Cardiac muscle cell (in vitro differentiated cells and primary cell): ENCODE measurements at regions not wholly inside any gene's neighbourhood (a gene's known extent, or its start where the extent isn't known, plus 50 kb on each side); places are given as distances from the start of the nearest gene placed in this dataset.

Experiments
- DNase-seq, 2 donors: peaks; one replicate each; pipeline versions ENCODE4 v3.0.0 to v3.0.0-alpha.2; 2010 to 2017; ENCODE audit warnings: low read depth in 1 of 2, low spot score in 1 of 2
- H3K27ac ChIP-seq: fragments of 200-600 bp; sonication (generic); 2 replicates; pipeline ENCODE4 v1.5.1; 2016
- H3K27me3 ChIP-seq: fragments of 200-600 bp; sonication (generic); 2 replicates; pipeline ENCODE4 v1.6.0; 2016; ENCODE audit warnings: control low read depth
- H3K36me3 ChIP-seq: fragments of 200-600 bp; sonication (generic); 2 replicates; pipeline ENCODE4 v1.5.1; 2016; ENCODE audit warnings: control low read depth
- H3K4me1 ChIP-seq: fragments of 200-600 bp; sonication (generic); 2 replicates; pipeline ENCODE4 v1.8.1; 2017; ENCODE audit warnings: low read depth, mild to moderate bottlenecking, mixed run types
- H3K4me3 ChIP-seq: fragments of 200-600 bp; sonication (generic); 2 replicates; pipeline ENCODE4 v1.5.1; 2016; ENCODE audit warnings: mild to moderate bottlenecking
- H3K9me3 ChIP-seq: fragments of 200-600 bp; sonication (generic); 2 replicates; pipeline ENCODE4 v1.5.1; 2017; ENCODE audit warnings: low read depth, mild to moderate bottlenecking, control low read depth
- TF ChIP-seq, protein P1 (sequence below): IDR thresholded peaks from 2 replicates; pipeline ENCODE4 v1.5.1; 2012; ENCODE audit warnings: low read depth, mild to moderate bottlenecking, low read length

GRCh38 chr6:1113916-1114540, 197.9 kb upstream of the FOXQ1 start:
- H3K36me3 ChIP-seq = no peaks in the 10 kb centered on the region
- H3K27ac ChIP-seq = no peak overlapping the region
- H3K4me3 ChIP-seq = no peak overlapping the region
- H3K9me3 ChIP-seq = no peaks in the 10 kb centered on the region
- H3K27me3 ChIP-seq = no peaks in the 10 kb centered on the region
- H3K4me1 ChIP-seq = no peaks in the 10 kb centered on the region
- TF ChIP-seq, protein P1, sequence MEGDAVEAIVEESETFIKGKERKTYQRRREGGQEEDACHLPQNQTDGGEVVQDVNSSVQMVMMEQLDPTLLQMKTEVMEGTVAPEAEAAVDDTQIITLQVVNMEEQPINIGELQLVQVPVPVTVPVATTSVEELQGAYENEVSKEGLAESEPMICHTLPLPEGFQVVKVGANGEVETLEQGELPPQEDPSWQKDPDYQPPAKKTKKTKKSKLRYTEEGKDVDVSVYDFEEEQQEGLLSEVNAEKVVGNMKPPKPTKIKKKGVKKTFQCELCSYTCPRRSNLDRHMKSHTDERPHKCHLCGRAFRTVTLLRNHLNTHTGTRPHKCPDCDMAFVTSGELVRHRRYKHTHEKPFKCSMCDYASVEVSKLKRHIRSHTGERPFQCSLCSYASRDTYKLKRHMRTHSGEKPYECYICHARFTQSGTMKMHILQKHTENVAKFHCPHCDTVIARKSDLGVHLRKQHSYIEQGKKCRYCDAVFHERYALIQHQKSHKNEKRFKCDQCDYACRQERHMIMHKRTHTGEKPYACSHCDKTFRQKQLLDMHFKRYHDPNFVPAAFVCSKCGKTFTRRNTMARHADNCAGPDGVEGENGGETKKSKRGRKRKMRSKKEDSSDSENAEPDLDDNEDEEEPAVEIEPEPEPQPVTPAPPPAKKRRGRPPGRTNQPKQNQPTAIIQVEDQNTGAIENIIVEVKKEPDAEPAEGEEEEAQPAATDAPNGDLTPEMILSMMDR = no peak
- no peak for DNase-seq

DNA sequence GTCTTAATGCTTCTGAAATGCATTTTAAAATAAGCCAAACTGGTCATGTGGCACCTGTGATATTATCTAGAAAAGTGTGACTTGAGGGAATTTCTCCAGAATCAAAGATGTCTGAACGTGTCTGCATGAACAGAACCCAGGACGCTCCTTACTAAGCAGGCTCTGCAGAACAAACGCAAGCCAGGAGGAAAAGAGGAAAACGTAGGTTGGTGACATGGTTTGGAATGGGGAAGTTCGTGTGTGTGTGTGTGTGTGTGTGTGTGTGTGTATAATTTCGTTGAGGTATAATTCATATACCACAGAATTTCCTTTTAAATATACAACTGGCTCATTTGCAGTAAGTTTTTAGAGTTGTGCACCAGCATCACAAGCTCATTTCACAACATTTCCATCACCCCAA, 200.5 kb upstream of the FOXQ1 start:
- no peak overlapping the region for H3K27ac ChIP-seq
- H3K4me1 ChIP-seq = no peaks in the 10 kb centered on the region
- TF ChIP-seq, protein P1 = no peak
- no peak for DNase-seq
- H3K4me3 ChIP-seq = no peak overlapping the region
- H3K9me3 ChIP-seq = no peaks in the 10 kb centered on the region
- H3K27me3 ChIP-seq = no peaks in the 10 kb centered on the region
- H3K36me3 ChIP-seq = no peaks in the 10 kb centered on the region

GRCh38 chr6:1110941-1111349, 201.0 kb upstream of the FOXQ1 start:
- Histone ChIP-seq H3K9me3 (no peaks in the 10 kb centered on the region), H3K4me3 (no peak overlapping the region), H3K36me3 (no peaks in the 10 kb centered on the region), H3K27me3 (no peaks in the 10 kb centered on the region), H3K27ac (no peak overlapping the region), H3K4me1 (no peaks in the 10 kb centered on the region)
- TF ChIP-seq, protein P1 = no peak
- no peak for DNase-seq

- Histone ChIP-seq H3K4me3 (no peak overlapping the region), H3K9me3 (no peaks in the 10 kb centered on the region), H3K27ac (no peak overlapping the region), H3K36me3 (no peaks in the 10 kb centered on the region), H3K4me1 (no peaks in the 10 kb centered on the region), H3K27me3 (no peaks in the 10 kb centered on the region)
- TF ChIP-seq, protein P1 = no peak
- DNase-seq = no peak
These were observed 201.7 kb upstream of the FOXQ1 start for GRCh38 chr6:1110164-1110563.

DNA sequence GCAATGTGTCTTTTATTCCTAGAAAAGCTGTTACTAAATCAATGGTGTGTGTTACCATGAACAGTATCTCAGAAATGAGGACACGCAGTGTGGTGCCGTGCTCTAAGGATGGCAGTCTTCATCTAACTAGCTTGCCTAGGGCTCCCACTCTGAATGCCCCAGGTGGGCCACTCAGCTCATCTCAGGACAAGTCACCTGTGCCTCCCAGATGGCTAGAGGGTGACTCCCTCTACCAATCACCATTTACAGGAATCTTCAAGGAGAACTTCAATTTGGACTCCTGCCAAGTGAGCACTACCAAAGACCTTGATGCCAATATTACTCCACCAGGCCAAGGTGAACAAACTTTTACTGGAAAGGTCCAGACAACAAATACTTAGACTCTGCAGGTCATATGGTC, 202.8 kb upstream of the FOXQ1 start:
- H3K9me3 ChIP-seq = no peaks in the 10 kb centered on the region
- H3K27ac ChIP-seq = no peak overlapping the region
- no peak for DNase-seq
- H3K4me1 ChIP-seq = no peaks in the 10 kb centered on the region
- no peaks in the 10 kb centered on the region for H3K36me3 ChIP-seq
- H3K4me3 ChIP-seq = no peak overlapping the region
- H3K27me3 ChIP-seq = no peaks in the 10 kb centered on the region
- TF ChIP-seq, protein P1 = no peak
